PC-3 (cell line): ENCODE measurements at regions not wholly inside any gene's neighbourhood (a gene's known extent, or its start where the extent isn't known, plus 50 kb on each side); places are given as distances from the start of the nearest gene placed in this dataset.

ENCODE experiments used
- EZH2 ChIP-seq: fragments of 300-600 bp; sonication (generic); IDR thresholded peaks from one replicate; pipeline ENCODE4 v1.6.1; 2017; ENCODE audit warnings: antibody characterized with exemption, mild to moderate bottlenecking, low read length; ENCODE audit not compliant: unreplicated experiment
- EZH2phosphoT487 ChIP-seq: fragments of 300-600 bp; sonication (generic); IDR thresholded peaks from 2 replicates; pipeline ENCODE4 v1.6.1; 2018; ENCODE audit warnings: mild to moderate bottlenecking, antibody characterized with exemption, low read length, borderline replicate concordance
- TF ChIP-seq, protein P1 (sequence below): fragments of 300-600 bp; sonication (generic); conservative IDR thresholded peaks from 2 replicates; pipeline ENCODE4 v1.5.1; 2017; ENCODE audit warnings: antibody characterized with exemption, low read depth, mild to moderate bottlenecking, low read length

DNA sequence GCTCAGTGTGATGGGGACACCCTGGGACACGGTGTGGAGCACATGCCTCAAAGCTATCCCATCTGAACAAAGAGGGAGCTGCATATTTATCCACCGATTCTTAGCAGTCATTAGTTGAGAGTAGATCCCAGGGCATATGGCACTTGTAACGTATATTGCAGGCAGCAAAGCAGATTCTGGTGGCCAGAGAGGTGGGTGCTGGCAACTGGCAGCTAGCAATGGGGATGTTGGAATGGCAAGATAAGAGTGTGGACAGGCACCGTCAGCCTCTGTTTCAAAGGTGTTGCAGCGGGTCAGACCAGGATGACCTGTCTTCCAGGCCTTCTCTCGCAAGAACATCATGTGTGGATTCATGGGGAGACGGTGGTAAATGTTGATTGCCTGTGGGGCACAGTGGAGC, 54.0 kb upstream of the ADRA1D start:
- TF ChIP-seq, protein P1, sequence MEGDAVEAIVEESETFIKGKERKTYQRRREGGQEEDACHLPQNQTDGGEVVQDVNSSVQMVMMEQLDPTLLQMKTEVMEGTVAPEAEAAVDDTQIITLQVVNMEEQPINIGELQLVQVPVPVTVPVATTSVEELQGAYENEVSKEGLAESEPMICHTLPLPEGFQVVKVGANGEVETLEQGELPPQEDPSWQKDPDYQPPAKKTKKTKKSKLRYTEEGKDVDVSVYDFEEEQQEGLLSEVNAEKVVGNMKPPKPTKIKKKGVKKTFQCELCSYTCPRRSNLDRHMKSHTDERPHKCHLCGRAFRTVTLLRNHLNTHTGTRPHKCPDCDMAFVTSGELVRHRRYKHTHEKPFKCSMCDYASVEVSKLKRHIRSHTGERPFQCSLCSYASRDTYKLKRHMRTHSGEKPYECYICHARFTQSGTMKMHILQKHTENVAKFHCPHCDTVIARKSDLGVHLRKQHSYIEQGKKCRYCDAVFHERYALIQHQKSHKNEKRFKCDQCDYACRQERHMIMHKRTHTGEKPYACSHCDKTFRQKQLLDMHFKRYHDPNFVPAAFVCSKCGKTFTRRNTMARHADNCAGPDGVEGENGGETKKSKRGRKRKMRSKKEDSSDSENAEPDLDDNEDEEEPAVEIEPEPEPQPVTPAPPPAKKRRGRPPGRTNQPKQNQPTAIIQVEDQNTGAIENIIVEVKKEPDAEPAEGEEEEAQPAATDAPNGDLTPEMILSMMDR, result no peak
- TF ChIP-seq EZH2phosphoT487 (no peak), EZH2 (no peak)
